Activated gamma-delta T cell treated with Interleukin-2 at 50 U/mL for 16 hours (primary cell): ENCODE measurements at regions not wholly inside any gene's neighbourhood (a gene's known extent, or its start where the extent isn't known, plus 50 kb on each side); places are given as distances from the start of the nearest gene placed in this dataset.
"Not testable (repeated sequence)": the region's sequence is repeated elsewhere in the genome, so short reads cannot be mapped to it uniquely, and the experiment has no call there.

Source experiments
- DNase-seq: peaks from one replicate; pipeline ENCODE4 v3.0.0-alpha.2; 2020

GRCh38 chr5:39779831-39780230, 355.1 kb upstream of the DAB2 start:
- DNase-seq, result no peak

DNA sequence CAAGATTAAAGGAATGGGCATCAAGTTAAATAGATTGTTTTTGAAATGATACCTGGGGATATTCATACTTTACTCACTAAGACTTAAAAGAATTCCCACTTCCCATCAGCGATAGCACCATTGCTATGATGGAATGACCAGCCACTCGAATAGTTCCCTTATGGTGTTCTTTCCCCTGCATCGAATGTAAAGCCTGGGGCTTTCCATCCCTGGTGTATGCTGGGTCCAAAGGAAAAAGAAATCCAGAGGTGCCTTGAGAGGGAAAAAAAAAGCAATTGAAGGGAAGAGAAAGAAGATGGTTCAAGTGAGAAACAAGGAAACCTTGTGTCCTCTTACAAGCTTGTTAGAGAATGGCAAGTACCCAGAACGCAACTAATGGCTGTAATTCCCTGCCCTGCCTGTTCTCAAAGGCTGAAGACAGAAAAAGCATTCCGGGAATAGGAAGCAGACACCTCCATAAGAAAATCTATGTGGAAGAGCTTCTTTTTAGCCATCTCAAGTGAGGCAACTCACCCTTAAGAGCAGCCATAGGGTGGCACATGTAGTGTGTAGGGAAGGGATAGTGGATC, 351.1 kb upstream of the DAB2 start:
- no peak for DNase-seq

- no peak for DNase-seq
Measured at GRCh38 chr5:39775086-39775796, 350.5 kb upstream of the DAB2 start.

DNA sequence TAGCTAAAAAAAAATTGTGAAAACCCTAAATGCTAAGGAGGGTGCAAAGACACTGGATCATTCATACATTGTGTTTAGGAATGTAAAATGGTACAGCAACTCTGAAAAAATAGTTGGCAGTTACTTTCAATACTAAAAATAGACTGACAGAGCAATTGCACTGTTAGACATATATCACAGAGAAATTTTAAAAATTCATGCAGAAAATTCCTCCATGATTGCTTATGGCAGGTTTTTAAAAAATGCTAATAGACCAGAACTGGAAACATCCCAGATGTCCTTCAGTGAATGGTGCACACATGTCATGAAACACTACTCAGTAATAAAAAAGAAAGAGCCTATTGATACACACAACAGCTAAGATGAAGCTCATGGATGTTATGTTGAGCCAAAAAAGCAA, 349.8 kb upstream of the DAB2 start:
- no peak for DNase-seq

GRCh38 chr5:39772307-39772706, 347.5 kb upstream of the DAB2 start:
- DNase-seq, result no peak

GRCh38 chr5:39767916-39768315, 343.1 kb upstream of the DAB2 start:
- DNase-seq, result no peak

DNA sequence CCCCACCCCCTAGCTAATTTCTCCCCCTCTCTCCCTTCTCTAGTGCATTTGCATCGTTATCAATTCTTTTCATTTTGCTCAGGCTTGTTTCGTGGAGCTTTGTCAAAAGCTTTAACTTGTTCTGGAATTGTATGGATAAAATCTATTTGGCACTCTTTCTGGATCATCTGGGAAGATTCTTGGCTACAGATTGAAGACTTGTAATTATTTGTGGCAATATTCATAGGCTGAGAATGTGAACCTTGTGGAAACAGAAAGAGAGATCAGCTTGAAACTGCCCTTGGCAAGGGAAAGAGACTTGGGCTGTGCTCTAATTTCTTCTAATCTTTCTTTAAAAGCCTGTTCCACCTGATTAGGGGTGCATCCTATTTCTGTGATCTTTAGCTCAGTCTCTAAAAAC, 340.6 kb upstream of the DAB2 start:
- no peak for DNase-seq

DNA sequence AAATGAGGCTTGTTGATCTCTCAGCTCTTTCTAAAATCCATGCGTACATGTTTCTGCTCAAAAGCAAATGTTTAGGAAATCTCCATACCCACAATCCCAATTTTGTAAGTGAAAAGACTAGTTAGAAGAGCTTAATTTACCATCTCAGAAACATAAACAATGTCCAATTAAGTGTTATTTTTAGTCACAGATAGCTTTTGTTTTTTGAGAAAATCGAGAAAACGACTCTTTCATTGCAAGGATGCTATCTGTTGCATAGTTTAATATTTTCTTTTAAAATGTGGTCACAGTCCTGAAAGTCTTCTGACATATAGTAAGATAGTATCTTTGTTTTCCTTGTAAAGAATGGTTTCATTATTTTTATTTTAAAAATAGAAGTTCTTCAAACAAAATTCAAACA, 338.0 kb upstream of the DAB2 start:
- no peak for DNase-seq

GRCh38 chr5:39761199-39761950, 336.6 kb upstream of the DAB2 start:
- DNase-seq, result no peak

- DNase-seq, result no peak
Measured at GRCh38 chr5:39760385-39761198, 335.8 kb upstream of the DAB2 start.

DNA sequence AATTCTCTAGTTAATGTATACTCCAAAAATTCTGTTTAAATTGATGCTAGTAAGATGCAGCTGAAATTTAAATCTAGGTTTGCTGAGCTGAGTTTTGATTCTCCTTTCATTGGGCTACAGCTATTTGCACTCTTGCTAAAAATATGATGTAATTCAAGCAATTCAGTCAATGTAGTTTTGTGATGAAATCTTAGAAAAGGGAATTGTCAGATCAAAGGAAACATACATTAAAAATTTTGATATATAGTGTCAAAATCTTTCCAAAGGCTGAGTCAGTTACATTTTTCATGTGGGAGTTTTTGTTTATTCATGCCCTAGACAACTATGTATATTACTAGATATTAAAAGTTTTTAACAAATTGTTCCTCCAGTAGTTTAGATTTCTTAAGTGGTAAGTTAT, 334.9 kb upstream of the DAB2 start:
- no peak for DNase-seq

GRCh38 chr5:39758426-39758825, 333.6 kb upstream of the DAB2 start:
- no peak for DNase-seq

DNA sequence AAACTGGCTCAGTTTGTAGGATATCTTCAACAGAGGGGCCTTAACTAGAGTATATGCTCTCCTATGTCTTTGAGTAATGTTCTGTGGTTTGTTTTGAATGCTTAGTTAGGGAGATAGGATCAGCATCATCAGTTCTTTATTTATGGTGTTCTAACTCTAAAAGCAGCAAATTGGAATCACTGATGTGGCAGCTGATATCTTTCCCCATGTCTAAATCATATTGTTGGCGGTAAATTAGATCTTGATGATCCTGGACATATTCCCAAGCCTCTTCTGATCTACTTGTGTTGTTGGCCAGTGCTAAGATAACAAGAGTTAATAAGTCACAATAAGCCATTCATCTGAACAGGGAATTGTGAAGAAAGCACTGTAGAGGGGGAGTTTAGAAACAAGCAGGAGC, 332.4 kb upstream of the DAB2 start:
- DNase-seq, result no peak

DNA sequence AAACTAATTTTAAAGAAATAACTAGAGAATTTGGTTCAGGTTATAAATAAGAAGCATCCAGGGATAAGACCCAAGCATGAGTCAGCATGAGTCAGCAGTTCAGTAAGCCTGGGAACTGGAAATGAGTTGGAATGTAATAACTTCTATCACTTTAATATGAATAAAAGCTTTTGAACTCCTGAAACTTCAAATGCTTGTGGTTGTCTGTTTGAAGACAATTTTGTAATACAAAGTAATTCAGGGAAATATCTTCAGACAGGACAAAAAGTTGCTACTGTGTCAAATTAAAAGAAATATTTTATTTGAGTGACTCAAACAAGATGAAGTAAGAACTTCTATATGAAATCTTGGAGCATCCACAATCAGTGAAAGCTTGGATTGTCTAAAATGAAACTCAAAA, 331.2 kb upstream of the DAB2 start:
- DNase-seq, result no peak

DNA sequence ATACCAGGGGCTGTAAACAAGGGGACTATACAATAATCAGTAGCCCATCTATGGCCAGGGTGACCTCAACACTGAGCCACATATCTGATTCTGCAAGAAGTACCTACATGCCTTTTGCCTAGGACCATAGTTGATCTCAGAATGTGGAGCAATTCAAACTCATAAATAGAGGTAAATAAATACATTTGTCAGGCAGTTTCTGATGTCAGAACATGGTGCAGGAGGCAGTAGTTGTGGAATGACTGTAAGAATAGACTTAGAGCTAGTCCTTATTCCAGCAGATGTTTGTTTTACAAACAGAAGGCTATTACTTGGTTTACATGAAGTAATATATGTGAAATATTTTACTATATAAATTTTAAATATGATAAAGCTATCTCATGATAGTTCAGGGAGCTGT, 330.7 kb upstream of the DAB2 start:
- DNase-seq, result no peak

- DNase-seq, result not testable (repeated sequence)
Measured at GRCh38 chr5:39753747-39754146, 329.0 kb upstream of the DAB2 start.

DNA sequence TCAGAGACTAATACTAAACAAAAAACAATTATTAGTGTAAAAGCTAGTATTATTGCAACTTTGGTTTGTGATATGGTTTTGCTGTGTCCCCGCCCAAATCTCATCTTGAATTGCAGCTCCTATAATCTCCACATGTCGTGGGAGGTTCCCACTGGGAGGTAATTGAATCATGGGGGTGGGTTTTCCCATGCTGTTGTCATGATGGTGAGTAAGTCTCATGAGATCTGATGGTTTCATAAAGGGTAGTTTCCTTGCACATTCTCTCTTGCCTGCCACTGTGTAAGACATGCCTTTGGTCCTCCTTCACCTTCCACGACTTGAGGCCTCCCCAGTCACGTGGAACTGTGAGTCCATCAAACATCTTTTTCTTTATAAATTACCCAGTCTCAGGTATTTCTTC, 325.9 kb upstream of the DAB2 start:
- DNase-seq, result no peak

DNA sequence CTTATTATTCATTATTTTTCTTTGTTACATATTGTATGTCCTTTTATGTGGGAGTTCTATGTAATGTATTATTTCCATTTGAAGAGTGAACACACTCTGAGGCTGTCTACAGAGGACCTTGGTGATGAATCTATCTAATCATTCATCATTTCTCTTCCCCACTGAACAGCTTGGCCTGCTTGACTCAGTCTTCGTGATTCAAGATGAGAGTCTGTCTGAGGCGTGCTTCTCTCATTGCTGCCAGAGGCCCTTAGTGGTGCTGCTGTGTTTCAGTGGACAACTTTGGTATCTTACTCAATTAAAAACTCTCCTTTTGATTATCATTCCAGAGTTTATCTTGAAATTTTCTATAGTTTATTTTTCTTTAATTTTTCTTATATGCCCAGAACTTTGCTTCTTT, 318.1 kb upstream of the DAB2 start:
- DNase-seq, result no peak

- DNase-seq, result no peak
Measured at GRCh38 chr5:39740404-39740803, 315.6 kb upstream of the DAB2 start.

DNA sequence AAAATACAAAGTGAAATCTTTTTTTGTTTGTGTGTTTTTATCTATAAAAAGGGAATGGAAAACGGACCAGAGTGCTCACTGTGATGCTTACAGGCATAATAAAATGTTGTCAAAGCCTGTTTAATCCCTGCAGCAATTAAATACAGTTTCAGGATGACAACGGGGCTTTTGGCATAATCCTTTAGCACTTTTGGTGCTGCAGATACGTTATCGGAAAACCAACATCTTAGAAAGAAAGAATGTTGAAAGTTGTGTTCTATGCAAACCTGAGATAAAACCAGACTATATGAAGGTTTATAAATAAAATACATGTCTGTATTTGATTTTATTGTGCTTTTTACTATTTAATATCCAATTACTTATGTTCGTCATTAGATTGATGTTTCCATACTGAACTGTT, 307.4 kb upstream of the DAB2 start:
- no peak for DNase-seq

DNA sequence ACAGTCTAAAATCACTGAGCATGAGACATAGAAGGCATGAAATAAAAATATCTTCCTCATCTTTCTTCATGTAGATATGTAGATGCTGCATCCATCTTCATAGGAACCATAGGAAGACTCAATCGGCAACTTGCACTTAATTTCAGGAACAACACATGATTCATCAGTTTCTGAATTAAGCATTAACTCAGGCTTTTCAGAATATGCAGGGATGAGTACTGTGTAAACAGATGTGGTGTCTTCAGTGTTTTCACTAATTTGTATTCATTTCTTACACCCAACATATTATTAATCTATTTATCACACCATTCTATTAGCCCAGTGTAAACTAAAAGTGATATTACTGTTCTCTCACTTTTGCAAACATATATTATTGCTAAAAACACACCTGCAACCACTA, 305.9 kb upstream of the DAB2 start:
- no peak for DNase-seq

DNA sequence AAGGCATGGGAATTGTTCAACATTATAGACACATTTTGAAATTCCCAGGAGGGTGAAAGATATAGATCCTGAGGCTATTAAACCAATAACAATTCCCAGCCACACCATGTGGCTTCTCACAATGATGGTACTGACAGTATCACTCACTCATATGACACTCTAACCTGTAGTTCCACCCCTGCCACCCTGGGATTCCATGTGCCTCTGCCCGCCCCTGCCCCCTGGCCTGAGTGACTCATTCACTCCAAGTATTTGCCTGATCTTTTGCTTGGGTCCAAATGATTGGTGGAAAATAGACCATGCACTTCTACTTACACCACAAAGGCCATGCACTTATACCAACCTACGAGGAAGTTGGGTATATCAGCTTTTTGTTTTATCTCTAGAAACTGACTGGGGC, 305.2 kb upstream of the DAB2 start:
- no peak for DNase-seq

- DNase-seq, result no peak
Measured at GRCh38 chr5:39726467-39726866, 301.7 kb upstream of the DAB2 start.

GRCh38 chr5:39721394-39721793, 296.6 kb upstream of the DAB2 start:
- DNase-seq, result no peak
